ENCODE measurements at regions not wholly inside any gene's neighbourhood (a gene's known extent, or its start where the extent isn't known, plus 50 kb on each side); places are given as distances from the start of the nearest gene placed in this dataset.

DNA sequence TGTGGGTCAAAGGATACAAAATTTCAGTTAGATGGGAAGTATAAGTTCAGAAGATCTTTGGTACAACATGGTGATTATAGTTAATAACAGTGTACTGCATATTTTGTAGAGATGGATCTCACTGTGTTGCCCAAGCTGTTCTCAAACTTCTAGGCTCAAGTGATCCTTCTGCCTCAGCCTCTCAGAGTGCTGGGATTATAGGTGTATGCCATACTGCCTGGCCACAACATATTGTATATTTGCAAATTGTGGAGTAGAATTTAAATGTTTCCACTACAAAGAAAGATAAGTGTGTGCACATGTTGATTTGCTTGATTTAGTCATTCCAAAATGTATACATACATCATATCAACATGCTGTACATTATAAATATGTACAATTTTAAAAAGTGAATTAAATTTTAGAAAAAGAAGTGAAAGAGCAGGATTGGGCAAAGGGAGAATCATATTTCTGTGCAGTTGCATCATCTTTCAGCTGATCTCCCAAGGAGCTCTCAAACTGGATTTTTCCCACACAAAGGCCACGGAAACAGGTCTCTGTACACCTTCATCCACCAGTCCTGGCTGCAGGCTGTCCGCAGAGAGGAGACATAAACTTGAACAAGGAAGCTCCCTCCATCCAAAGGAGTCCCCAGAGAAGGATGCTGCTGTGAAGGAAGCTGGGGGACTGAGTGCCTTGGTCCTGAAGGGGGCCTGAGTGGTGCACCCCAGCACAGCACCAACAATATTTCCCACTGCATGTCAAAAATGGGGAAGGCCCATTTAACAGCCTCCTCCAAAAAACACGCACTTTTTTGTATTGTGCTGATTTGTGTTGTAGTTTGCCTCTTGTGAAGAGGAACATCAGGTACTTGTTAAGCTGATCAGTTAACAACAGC, 217.1 kb upstream of the GHITM start:
- H3K27me3 ChIP-seq (ENCODE audit: control insufficient read depth in 3 of 3, insufficient read depth in 3 of 3, low read depth in 1 of 3, low read length in 3 of 3), result no peaks in the 10 kb centered on the region
- WGBS, 2 donors (ENCODE audit: extremely low coverage in 2 of 2, insufficient read length in 2 of 2, insufficient replicate concordance in 1 of 2), result no CpG with 5 or more reads among the region's 3 CpGs

DNA sequence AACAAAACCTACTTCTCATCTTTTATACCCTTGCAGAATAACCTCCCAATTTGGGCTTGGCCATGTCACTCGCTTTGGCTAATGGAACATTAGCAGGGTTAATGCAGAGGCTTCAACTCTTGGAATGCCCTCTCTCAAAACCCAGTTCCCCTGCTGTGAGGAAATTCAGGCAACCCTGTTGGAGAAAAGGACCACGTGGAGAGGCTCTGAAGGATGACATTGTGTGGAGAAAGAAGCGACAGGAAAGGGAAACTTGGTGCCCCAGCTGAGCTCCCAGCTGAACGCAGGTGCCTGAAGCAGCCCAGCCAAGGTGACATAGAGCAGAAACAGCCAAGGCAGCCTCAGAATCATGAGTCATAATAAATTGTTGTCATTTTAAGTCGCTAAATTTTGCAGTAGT, 214.2 kb upstream of the GHITM start:
- no peaks in the 10 kb centered on the region for H3K79me1 ChIP-seq (ENCODE audit: low read depth, low read length)
- peaks cover 3% of the 10 kb centered on the region in 2 donors for H3K9me3 ChIP-seq (replicated peaks in 1 of 2; ENCODE audit: control insufficient read depth in 2 of 2, insufficient read depth in 1 of 2, low read depth in 1 of 2, low read length in 2 of 2)
- H3K36me3 ChIP-seq (replicated peaks in 1 of 2; ENCODE audit: control insufficient read depth in 2 of 2, insufficient read depth in 2 of 2, low read length in 2 of 2), result no peaks in the 10 kb centered on the region
- no peaks in the 10 kb centered on the region for H3K27me3 ChIP-seq (ENCODE audit: control insufficient read depth in 3 of 3, insufficient read depth in 3 of 3, low read depth in 1 of 3, low read length in 3 of 3)
- no peak overlapping the region for H2BK15ac ChIP-seq (ENCODE audit: low read length)
- H4K91ac ChIP-seq (ENCODE audit: low read depth, low read length, poor library complexity), result no peak overlapping the region
- H2AFZ ChIP-seq (ENCODE audit: low read length), result no peak overlapping the region
- no peak overlapping the region for H3K18ac ChIP-seq (ENCODE audit: low read length)
- H3K4me2 ChIP-seq (ENCODE audit: insufficient read depth, low read length, poor library complexity, severe bottlenecking), result no peak overlapping the region
- no peak overlapping the region for H3K23ac ChIP-seq (ENCODE audit: low read depth, low read length, poor library complexity)
- no peak overlapping the region for H3K14ac ChIP-seq (ENCODE audit: low read length)
- DNase-seq (ENCODE audit: low spot score), result no peak
- H3K4me1 ChIP-seq (ENCODE audit: control insufficient read depth in 2 of 2, insufficient read depth in 1 of 2, low read depth in 1 of 2, low read length in 2 of 2), result peaks cover 6 to 7% of the 10 kb centered on the region in 2 donors
- H2AK5ac ChIP-seq (ENCODE audit: low read depth, low read length), result no peak overlapping the region
- H2BK5ac ChIP-seq (ENCODE audit: low read length), result no peak overlapping the region
- H3K4ac ChIP-seq (ENCODE audit: low read length), result no peak overlapping the region
- H2BK120ac ChIP-seq (ENCODE audit: low read depth, low read length), result no peak overlapping the region
- no peak overlapping the region for H4K8ac ChIP-seq (ENCODE audit: low read depth, low read length)
- H3K9ac ChIP-seq (ENCODE audit: low read depth, low read length, poor library complexity), result no peak overlapping the region
- H3K4me3 ChIP-seq (ENCODE audit: low read length in 2 of 2), result no peak overlapping the region
- WGBS, 2 donors (ENCODE audit: extremely low coverage in 2 of 2, insufficient read length in 2 of 2, insufficient replicate concordance in 1 of 2), result no CpG with 5 or more reads among the region's 5 CpGs
- no peak overlapping the region for H3K27ac ChIP-seq (replicated peaks; ENCODE audit: low read length)
- no peak overlapping the region for H2BK12ac ChIP-seq (ENCODE audit: low read length)

More for the DNA sequence above, 217.1 kb upstream of the GHITM start:
- Histone ChIP-seq H2BK5ac (ENCODE audit: low read length) (no peak overlapping the region), H4K91ac (ENCODE audit: low read depth, low read length, poor library complexity) (no peak overlapping the region), H3K14ac (ENCODE audit: low read length) (no peak overlapping the region), H3K18ac (ENCODE audit: low read length) (peak overlapping the region; percentile 42), H2BK12ac (ENCODE audit: low read length) (no peak overlapping the region), H3K79me1 (ENCODE audit: low read depth, low read length) (no peaks in the 10 kb centered on the region), H2AK5ac (ENCODE audit: low read depth, low read length) (no peak overlapping the region), H3K4me1 (ENCODE audit: control insufficient read depth in 2 of 2, insufficient read depth in 1 of 2, low read depth in 1 of 2, low read length in 2 of 2) (peaks cover 0 to 5% of the 10 kb centered on the region in 2 donors), H3K27ac (replicated peaks; ENCODE audit: low read length) (no peak overlapping the region), H3K4me3 (ENCODE audit: low read length in 2 of 2) (no peak overlapping the region), H3K4me2 (ENCODE audit: insufficient read depth, low read length, poor library complexity, severe bottlenecking) (no peak overlapping the region), H3K23ac (ENCODE audit: low read depth, low read length, poor library complexity) (no peak overlapping the region), H3K36me3 (replicated peaks in 1 of 2; ENCODE audit: control insufficient read depth in 2 of 2, insufficient read depth in 2 of 2, low read length in 2 of 2) (no peaks in the 10 kb centered on the region), H2BK120ac (ENCODE audit: low read depth, low read length) (no peak overlapping the region), H2BK15ac (ENCODE audit: low read length) (no peak overlapping the region), H2AFZ (ENCODE audit: low read length) (no peak overlapping the region), H3K9me3 (replicated peaks in 1 of 2; ENCODE audit: control insufficient read depth in 2 of 2, insufficient read depth in 1 of 2, low read depth in 1 of 2, low read length in 2 of 2) (peaks cover 0 to 3% of the 10 kb centered on the region in 2 donors), H4K8ac (ENCODE audit: low read depth, low read length) (no peak overlapping the region), H3K4ac (ENCODE audit: low read length) (no peak overlapping the region), H3K9ac (ENCODE audit: low read depth, low read length, poor library complexity) (no peak overlapping the region)
- no peak for DNase-seq (ENCODE audit: low spot score)

DNA sequence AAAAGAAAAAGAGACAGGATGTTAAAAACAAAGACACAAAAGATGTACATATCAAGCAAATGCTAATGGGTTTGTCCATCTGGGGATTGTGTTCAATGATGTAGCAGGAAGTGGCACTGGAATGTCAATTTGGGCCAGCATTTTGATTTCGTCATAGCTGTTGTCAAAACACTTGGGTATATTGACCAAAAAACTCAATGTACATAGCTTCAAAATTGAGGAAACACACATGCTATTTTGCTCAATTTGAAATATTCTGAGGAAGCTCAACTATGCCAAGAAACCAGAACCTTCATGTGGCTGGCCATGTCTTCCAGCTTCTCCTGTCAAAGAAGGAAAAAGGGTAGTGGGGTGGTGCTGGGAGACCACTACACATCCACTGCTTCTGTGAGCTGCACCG, 212.7 kb upstream of the GHITM start:
- H2BK15ac ChIP-seq (ENCODE audit: low read length), result no peak overlapping the region

DNA sequence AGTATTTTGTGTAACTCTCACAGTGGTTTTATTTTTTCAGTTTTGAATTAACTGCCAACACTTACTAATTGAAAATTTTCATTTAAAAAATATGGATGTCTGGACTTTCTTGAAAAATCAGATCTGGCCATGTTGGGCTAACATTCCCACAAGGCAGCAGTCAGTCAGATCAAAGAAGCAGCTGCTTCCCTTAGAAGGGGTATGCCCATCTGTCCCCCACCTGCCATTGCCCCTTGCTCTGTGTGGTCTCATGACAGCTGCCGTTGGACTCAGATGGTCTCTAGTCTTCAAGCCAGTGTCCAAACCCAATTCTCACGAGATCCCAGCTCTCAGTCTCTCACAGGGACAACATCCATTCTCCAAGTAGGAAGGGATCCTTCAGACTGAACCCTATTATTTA, 212.1 kb upstream of the GHITM start:
- H3K4me1 ChIP-seq (ENCODE audit: control insufficient read depth in 2 of 2, insufficient read depth in 1 of 2, low read depth in 1 of 2, low read length in 2 of 2), result peaks cover 6 to 7% of the 10 kb centered on the region in 2 donors
- H3K14ac ChIP-seq (ENCODE audit: low read length), result no peak overlapping the region
- H3K23ac ChIP-seq (ENCODE audit: low read depth, low read length, poor library complexity), result no peak overlapping the region
- H3K9me3 ChIP-seq (replicated peaks in 1 of 2; ENCODE audit: control insufficient read depth in 2 of 2, insufficient read depth in 1 of 2, low read depth in 1 of 2, low read length in 2 of 2), result peaks cover 3% of the 10 kb centered on the region in 2 donors
- no peak overlapping the region for H2BK12ac ChIP-seq (ENCODE audit: low read length)
- no peaks in the 10 kb centered on the region for H3K36me3 ChIP-seq (replicated peaks in 1 of 2; ENCODE audit: control insufficient read depth in 2 of 2, insufficient read depth in 2 of 2, low read length in 2 of 2)
- no peak overlapping the region for H2AFZ ChIP-seq (ENCODE audit: low read length)
- no peaks in the 10 kb centered on the region for H3K79me1 ChIP-seq (ENCODE audit: low read depth, low read length)
- H3K9ac ChIP-seq (ENCODE audit: low read depth, low read length, poor library complexity), result no peak overlapping the region
- no peak for DNase-seq (ENCODE audit: low spot score)
- no CpG with 5 or more reads among the region's 2 CpGs for WGBS, 2 donors (ENCODE audit: extremely low coverage in 2 of 2, insufficient read length in 2 of 2, insufficient replicate concordance in 1 of 2)
- no peak overlapping the region for H4K91ac ChIP-seq (ENCODE audit: low read depth, low read length, poor library complexity)
- no peak overlapping the region for H2AK5ac ChIP-seq (ENCODE audit: low read depth, low read length)
- H2BK120ac ChIP-seq (ENCODE audit: low read depth, low read length), result no peak overlapping the region
- no peak overlapping the region for H3K4me2 ChIP-seq (ENCODE audit: insufficient read depth, low read length, poor library complexity, severe bottlenecking)
- H3K4ac ChIP-seq (ENCODE audit: low read length), result no peak overlapping the region
- H3K27me3 ChIP-seq (ENCODE audit: control insufficient read depth in 3 of 3, insufficient read depth in 3 of 3, low read depth in 1 of 3, low read length in 3 of 3), result no peaks in the 10 kb centered on the region
- H4K8ac ChIP-seq (ENCODE audit: low read depth, low read length), result no peak overlapping the region
- H2BK5ac ChIP-seq (ENCODE audit: low read length), result no peak overlapping the region
- no peak overlapping the region for H3K4me3 ChIP-seq (ENCODE audit: low read length in 2 of 2)
- H3K18ac ChIP-seq (ENCODE audit: low read length), result no peak overlapping the region
- H3K27ac ChIP-seq (replicated peaks; ENCODE audit: low read length), result no peak overlapping the region
- no peak overlapping the region for H2BK15ac ChIP-seq (ENCODE audit: low read length)

More for the DNA sequence above, 212.7 kb upstream of the GHITM start:
- no peaks in the 10 kb centered on the region for H3K79me1 ChIP-seq (ENCODE audit: low read depth, low read length)
- H3K23ac ChIP-seq (ENCODE audit: low read depth, low read length, poor library complexity), result no peak overlapping the region
- no peaks in the 10 kb centered on the region for H3K36me3 ChIP-seq (replicated peaks in 1 of 2; ENCODE audit: control insufficient read depth in 2 of 2, insufficient read depth in 2 of 2, low read length in 2 of 2)
- H3K4me3 ChIP-seq (ENCODE audit: low read length in 2 of 2), result no peak overlapping the region
- H4K91ac ChIP-seq (ENCODE audit: low read depth, low read length, poor library complexity), result no peak overlapping the region
- H4K8ac ChIP-seq (ENCODE audit: low read depth, low read length), result no peak overlapping the region
- no peak overlapping the region for H3K18ac ChIP-seq (ENCODE audit: low read length)
- no peak overlapping the region for H3K9ac ChIP-seq (ENCODE audit: low read depth, low read length, poor library complexity)
- H3K4me1 ChIP-seq (ENCODE audit: control insufficient read depth in 2 of 2, insufficient read depth in 1 of 2, low read depth in 1 of 2, low read length in 2 of 2), result peaks cover 6 to 7% of the 10 kb centered on the region in 2 donors
- H2BK12ac ChIP-seq (ENCODE audit: low read length), result no peak overlapping the region
- no peaks in the 10 kb centered on the region for H3K27me3 ChIP-seq (ENCODE audit: control insufficient read depth in 3 of 3, insufficient read depth in 3 of 3, low read depth in 1 of 3, low read length in 3 of 3)
- H3K4me2 ChIP-seq (ENCODE audit: insufficient read depth, low read length, poor library complexity, severe bottlenecking), result no peak overlapping the region
- DNase-seq (ENCODE audit: low spot score), result no peak
- H3K4ac ChIP-seq (ENCODE audit: low read length), result no peak overlapping the region
- H3K27ac ChIP-seq (replicated peaks; ENCODE audit: low read length), result no peak overlapping the region
- H3K14ac ChIP-seq (ENCODE audit: low read length), result no peak overlapping the region
- H2BK5ac ChIP-seq (ENCODE audit: low read length), result no peak overlapping the region
- no peak overlapping the region for H2BK120ac ChIP-seq (ENCODE audit: low read depth, low read length)
- no peak overlapping the region for H2AK5ac ChIP-seq (ENCODE audit: low read depth, low read length)
- peaks cover 3% of the 10 kb centered on the region in 2 donors for H3K9me3 ChIP-seq (replicated peaks in 1 of 2; ENCODE audit: control insufficient read depth in 2 of 2, insufficient read depth in 1 of 2, low read depth in 1 of 2, low read length in 2 of 2)
- no peak overlapping the region for H2AFZ ChIP-seq (ENCODE audit: low read length)
- WGBS, 2 donors (ENCODE audit: extremely low coverage in 2 of 2, insufficient read length in 2 of 2, insufficient replicate concordance in 1 of 2), result no CpG with 5 or more reads among the region's 2 CpGs
